Panc1 (cell line): ENCODE measurements at regions not wholly inside any gene's neighbourhood (a gene's known extent, or its start where the extent isn't known, plus 50 kb on each side); places are given as distances from the start of the nearest gene placed in this dataset.

Experiments used
- POLR2AphosphoS5 ChIP-seq: IDR thresholded peaks from 2 replicates; pipeline ENCODE4 v1.6.1; 2012; ENCODE audit warnings: mild to moderate bottlenecking, low read depth, low read length, moderate library complexity
- TF ChIP-seq, protein P1 (sequence below): fragments of 450-650 bp; IDR thresholded peaks from 2 replicates; pipeline ENCODE4 v1.5.1; 2017; ENCODE audit warnings: mild to moderate bottlenecking
- TF ChIP-seq, protein P2 (sequence below), 2 experiments: IDR thresholded peaks; 2 replicates each; pipeline ENCODE4 v1.6.1; 2011 to 2012; ENCODE audit warnings: low read depth in 2 of 2, control low read depth in 1 of 2, low read length in 1 of 2, mild to moderate bottlenecking in 1 of 2, moderate library complexity in 1 of 2; ENCODE audit not compliant: insufficient read depth in 1 of 2

DNA sequence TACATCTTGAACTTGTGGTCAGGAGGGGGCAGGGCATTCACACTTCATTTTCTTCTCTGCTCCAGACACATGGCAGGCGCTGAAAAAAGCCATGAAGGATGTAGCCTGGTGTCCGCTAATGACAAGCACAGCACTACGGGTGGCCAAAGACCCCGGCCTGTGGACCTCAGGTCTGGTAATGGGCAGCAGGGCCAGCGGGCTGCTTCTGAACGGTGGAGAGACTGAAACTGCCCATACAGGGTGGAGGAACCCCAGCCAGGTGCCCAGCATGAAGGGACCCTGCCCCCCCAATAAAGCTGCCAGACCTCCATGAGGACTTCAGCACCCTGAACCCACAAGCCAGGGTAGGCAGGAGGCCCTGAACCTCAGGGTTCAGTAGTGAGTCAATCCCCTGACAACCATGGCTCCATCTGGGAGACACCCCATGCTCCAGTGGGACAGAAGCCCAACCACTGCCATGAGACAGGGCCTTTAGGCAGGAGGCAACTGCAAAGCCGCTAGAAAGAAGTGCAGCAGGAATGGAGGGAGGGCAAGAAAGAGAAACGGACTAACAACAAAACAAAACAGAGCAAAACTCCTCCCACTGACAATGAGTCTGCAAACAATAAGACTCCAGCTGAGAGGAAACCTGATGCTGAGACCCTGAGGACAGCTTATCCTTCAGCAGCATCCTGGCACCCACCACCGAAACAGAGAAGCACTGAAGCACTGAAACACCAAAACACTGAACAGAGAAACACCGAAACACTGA, 140.2 kb upstream of the PPP2R2D start:
- TF ChIP-seq, protein P1, sequence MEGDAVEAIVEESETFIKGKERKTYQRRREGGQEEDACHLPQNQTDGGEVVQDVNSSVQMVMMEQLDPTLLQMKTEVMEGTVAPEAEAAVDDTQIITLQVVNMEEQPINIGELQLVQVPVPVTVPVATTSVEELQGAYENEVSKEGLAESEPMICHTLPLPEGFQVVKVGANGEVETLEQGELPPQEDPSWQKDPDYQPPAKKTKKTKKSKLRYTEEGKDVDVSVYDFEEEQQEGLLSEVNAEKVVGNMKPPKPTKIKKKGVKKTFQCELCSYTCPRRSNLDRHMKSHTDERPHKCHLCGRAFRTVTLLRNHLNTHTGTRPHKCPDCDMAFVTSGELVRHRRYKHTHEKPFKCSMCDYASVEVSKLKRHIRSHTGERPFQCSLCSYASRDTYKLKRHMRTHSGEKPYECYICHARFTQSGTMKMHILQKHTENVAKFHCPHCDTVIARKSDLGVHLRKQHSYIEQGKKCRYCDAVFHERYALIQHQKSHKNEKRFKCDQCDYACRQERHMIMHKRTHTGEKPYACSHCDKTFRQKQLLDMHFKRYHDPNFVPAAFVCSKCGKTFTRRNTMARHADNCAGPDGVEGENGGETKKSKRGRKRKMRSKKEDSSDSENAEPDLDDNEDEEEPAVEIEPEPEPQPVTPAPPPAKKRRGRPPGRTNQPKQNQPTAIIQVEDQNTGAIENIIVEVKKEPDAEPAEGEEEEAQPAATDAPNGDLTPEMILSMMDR: no peak
- no peak for TF ChIP-seq POLR2AphosphoS5
- TF ChIP-seq, protein P2, sequence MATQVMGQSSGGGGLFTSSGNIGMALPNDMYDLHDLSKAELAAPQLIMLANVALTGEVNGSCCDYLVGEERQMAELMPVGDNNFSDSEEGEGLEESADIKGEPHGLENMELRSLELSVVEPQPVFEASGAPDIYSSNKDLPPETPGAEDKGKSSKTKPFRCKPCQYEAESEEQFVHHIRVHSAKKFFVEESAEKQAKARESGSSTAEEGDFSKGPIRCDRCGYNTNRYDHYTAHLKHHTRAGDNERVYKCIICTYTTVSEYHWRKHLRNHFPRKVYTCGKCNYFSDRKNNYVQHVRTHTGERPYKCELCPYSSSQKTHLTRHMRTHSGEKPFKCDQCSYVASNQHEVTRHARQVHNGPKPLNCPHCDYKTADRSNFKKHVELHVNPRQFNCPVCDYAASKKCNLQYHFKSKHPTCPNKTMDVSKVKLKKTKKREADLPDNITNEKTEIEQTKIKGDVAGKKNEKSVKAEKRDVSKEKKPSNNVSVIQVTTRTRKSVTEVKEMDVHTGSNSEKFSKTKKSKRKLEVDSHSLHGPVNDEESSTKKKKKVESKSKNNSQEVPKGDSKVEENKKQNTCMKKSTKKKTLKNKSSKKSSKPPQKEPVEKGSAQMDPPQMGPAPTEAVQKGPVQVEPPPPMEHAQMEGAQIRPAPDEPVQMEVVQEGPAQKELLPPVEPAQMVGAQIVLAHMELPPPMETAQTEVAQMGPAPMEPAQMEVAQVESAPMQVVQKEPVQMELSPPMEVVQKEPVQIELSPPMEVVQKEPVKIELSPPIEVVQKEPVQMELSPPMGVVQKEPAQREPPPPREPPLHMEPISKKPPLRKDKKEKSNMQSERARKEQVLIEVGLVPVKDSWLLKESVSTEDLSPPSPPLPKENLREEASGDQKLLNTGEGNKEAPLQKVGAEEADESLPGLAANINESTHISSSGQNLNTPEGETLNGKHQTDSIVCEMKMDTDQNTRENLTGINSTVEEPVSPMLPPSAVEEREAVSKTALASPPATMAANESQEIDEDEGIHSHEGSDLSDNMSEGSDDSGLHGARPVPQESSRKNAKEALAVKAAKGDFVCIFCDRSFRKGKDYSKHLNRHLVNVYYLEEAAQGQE (IDR thresholded peaks at IDR 0.05; ENCODE audit: insufficient read depth in 1 of 2, low read depth in 2 of 2, low read length in 1 of 2): no peak
